GM10248 (cell line): ENCODE measurements at regions not wholly inside any gene's neighbourhood (a gene's known extent, or its start where the extent isn't known, plus 50 kb on each side); places are given as distances from the start of the nearest gene placed in this dataset.

Experiments
- CTCF ChIA-PET: fragments of 300-600 bp; sonication (Branson Sonifier 250); formaldehyde crosslinking; extraction: SDS; loops from one replicate; lab custom pipeline; 2021; ENCODE audit warnings: antibody characterized with exemption; lab: Yijun Ruan, JAX
- POLR2A ChIA-PET: fragments of 350-650 bp; sonication (Branson Sonifier 250); formaldehyde crosslinking; extraction: SDS; loops from one replicate; lab custom pipeline; 2020; ENCODE audit warnings: antibody characterized with exemption; lab: Yijun Ruan, JAX
- DNase-seq: peaks from one replicate; pipeline ENCODE4 v3.0.0; 2012; ENCODE audit errors: extremely low spot score
- TF ChIP-seq, protein P1 (sequence below): IDR thresholded peaks from 2 replicates; pipeline ENCODE4 v1.5.1; 2012; ENCODE audit warnings: mild to moderate bottlenecking, low read depth; ENCODE audit errors: extremely low read depth, missing control alignments, control extremely low read depth

DNA sequence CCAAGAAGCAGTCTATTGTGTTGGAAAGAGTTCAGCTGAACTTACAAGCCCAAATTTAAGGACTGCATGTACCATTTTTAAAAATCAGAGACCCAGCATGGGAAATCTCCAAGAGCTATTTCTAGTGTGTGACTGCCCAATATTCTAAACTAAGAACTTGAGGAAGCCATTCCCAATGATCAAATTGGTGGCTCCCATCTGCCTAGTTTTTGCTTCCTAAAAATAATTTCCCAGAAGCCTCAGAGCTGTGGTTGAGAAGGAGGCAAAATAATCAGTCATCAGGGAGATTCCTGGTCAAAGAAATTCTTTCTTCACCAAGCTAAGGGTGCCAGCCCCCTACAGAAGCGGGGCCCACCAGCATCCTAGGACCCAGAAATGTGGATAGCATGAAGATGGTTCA is 176.1 kb upstream of the CDH5 start:
- DNase-seq: no peak
- ChIA-PET CTCF (no interaction called here), POLR2A (no interaction called here)
- TF ChIP-seq, protein P1, sequence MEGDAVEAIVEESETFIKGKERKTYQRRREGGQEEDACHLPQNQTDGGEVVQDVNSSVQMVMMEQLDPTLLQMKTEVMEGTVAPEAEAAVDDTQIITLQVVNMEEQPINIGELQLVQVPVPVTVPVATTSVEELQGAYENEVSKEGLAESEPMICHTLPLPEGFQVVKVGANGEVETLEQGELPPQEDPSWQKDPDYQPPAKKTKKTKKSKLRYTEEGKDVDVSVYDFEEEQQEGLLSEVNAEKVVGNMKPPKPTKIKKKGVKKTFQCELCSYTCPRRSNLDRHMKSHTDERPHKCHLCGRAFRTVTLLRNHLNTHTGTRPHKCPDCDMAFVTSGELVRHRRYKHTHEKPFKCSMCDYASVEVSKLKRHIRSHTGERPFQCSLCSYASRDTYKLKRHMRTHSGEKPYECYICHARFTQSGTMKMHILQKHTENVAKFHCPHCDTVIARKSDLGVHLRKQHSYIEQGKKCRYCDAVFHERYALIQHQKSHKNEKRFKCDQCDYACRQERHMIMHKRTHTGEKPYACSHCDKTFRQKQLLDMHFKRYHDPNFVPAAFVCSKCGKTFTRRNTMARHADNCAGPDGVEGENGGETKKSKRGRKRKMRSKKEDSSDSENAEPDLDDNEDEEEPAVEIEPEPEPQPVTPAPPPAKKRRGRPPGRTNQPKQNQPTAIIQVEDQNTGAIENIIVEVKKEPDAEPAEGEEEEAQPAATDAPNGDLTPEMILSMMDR: no peak

DNA sequence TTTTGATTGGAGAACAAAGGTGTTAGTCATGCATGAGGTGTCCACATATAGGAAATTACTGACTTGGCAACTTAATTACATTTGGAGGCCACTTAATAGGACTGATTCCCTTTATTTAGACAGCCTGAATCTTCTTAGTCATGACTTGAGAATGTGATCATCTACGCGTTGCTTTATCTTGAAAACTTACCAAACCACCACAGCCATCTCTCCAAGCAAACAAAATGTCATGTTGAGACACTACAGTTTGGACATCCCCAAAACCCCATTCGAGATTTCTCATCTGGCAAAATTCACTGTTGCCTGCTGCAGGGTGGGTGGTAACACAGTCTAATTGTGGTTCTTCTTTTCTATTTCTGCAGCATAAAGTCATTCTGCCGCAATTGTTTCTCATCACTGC is 176.5 kb upstream of the CDH5 start:
- TF ChIP-seq, protein P1: no peak
- POLR2A ChIA-PET: no interaction called here
- CTCF ChIA-PET: no interaction called here
- DNase-seq: no peak

DNA sequence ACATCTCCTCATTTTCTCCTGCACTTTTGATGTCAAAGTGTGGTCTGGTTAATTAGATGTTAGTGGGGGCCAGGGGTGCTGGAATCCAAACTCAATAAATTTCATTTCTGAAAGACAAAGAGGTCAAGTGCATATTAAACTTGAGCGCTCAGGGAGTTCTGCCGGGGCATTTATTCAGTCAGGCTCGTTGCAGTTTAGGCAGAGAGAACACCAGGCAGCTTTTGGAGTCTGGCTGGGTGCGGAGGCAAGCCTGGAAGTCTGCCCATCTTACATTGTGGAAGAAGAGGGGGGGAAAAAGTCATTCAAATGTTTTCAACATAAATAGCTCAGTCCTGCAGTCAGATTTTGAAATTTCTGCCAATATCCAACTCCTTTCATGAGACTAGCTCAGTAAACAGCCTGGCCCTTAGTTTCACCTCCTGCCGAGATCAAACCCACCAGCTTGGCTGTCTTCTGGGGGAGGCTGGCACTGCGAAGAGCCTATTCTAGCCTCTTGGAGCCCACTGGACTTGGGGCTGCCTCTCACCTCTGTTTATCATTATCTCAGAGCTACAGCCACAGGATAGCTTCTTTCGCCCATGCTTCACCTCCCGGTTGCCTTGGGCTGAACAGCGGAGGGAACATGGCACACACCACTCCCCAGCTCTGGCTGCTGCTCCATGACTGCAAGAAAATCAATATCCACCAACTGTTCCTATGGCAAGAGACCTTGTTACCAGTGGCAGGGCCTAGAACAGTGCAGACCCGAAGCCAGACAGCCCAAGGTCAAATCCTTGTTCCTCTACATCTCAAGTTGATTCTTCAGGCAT is 177.4 kb upstream of the CDH5 start:
- DNase-seq: no peak
- ChIA-PET CTCF (no interaction called here), POLR2A (no interaction called here)
- TF ChIP-seq, protein P1: no peak

- ChIA-PET POLR2A (no interaction called here), CTCF (no interaction called here)
Measured at GRCh38 chr16:66186251-66186785, 180.2 kb upstream of the CDH5 start.

DNA sequence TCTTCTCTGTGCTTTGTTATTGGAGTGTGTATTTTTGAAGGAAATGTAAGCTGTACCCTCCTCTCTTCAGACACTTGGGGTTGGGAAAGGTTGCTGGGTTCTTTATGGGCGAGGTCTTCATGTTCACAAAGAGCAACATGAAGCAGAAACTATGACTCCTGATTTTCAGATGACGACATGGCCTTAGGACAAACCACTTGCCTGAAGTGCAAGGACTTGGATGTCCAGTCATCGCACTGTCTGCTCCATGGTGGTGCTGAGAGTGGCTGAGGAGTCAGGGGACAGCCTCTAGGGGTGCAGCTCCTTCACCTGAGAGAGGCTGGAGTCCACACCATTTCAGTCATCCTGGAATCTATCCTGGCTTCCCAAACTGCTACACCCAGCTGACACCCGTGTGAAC is 183.9 kb upstream of the CDH5 start:
- TF ChIP-seq, protein P1: no peak
- ChIA-PET POLR2A (no interaction called here), CTCF (no interaction called here)
- no peak for DNase-seq

More at GRCh38 chr16:66186251-66186785, 180.2 kb upstream of the CDH5 start:
- TF ChIP-seq, protein P1: no peak
- DNase-seq: no peak

- TF ChIP-seq, protein P1: no peak
- POLR2A ChIA-PET: no interaction called here
- CTCF ChIA-PET: no interaction called here
- DNase-seq: no peak
Measured at GRCh38 chr16:66176731-66177130, 189.8 kb upstream of the CDH5 start.
